Esophagus muscularis mucosa (tissue), 4 donors: ENCODE measurements at regions not wholly inside any gene's neighbourhood (a gene's known extent, or its start where the extent isn't known, plus 50 kb on each side); places are given as distances from the start of the nearest gene placed in this dataset.

Experiments used
- DNase-seq: peaks from one replicate; pipeline ENCODE4 v3.0.0-alpha.2; 2017; ENCODE audit errors: extremely low spot score
- H3K27ac ChIP-seq, 4 donors: fragments of 200-600 bp; sonication (generic); replicated peaks in 1 of 4; 1 replicate in 3 of 4; 2 replicates in 1 of 4; pipeline ENCODE4 v1.5.1; 2016 to 2019; ENCODE audit warnings: mild to moderate bottlenecking in 1 of 4
- H3K27me3 ChIP-seq, 4 donors: fragments of 200-600 bp; sonication (generic); one replicate each; pipeline versions ENCODE4 v1.5.1 to v1.6.0; 2016 to 2019
- H3K36me3 ChIP-seq, 4 donors: fragments of 200-600 bp; sonication (generic); one replicate each; pipeline ENCODE4 v1.5.1; 2016 to 2019
- H3K4me1 ChIP-seq, 4 donors: fragments of 200-600 bp; sonication (generic); one replicate each; pipeline ENCODE4 v1.5.1; 2016 to 2019
- H3K4me3 ChIP-seq, 4 donors: fragments of 200-600 bp; sonication (generic); 1 replicate in 2 of 4; 2 replicates in 2 of 4; pipeline ENCODE4 v1.5.1; 2016 to 2019; ENCODE audit warnings: mild to moderate bottlenecking in 4 of 4, moderate library complexity in 1 of 4
- H3K9me3 ChIP-seq, 4 donors: fragments of 200-600 bp; sonication (generic); 1 replicate in 3 of 4; 2 replicates in 1 of 4; pipeline ENCODE4 v1.5.1; 2016 to 2019
- EP300 ChIP-seq: sonication (generic); formaldehyde crosslinking; IDR thresholded peaks from one replicate; pipeline ENCODE4 v1.6.1; 2017; ENCODE audit warnings: antibody characterized with exemption
- POLR2A ChIP-seq: fragments of 450-650 bp; IDR thresholded peaks from one replicate; pipeline ENCODE4 v1.6.1; 2017; ENCODE audit warnings: antibody characterized with exemption, moderate library complexity, mild to moderate bottlenecking, low read depth
- POLR2AphosphoS5 ChIP-seq, 2 donors: sonication (generic); formaldehyde crosslinking; IDR thresholded peaks; one replicate each; pipeline ENCODE4 v1.6.1; 2017; ENCODE audit warnings: antibody characterized with exemption in 2 of 2
- WGBS: methylation state at CpG from one replicate; pipeline ENCODE4 v1.1.5; 2018; 5-methylcytosine and 5-hydroxymethylcytosine counted together
- intact Hi-C: fragments of 100-400 bp; cut with DNase I; formaldehyde crosslinking; loops from one replicate; pipeline ENCODE4 v1.15.1; 2023
- TF ChIP-seq, protein P1 (sequence below), 3 experiments: fragments of 200-600 bp in 2 of 3; fragments of 450-650 bp in 1 of 3; sonication (generic) in 2 of 3; IDR thresholded peaks; one replicate each; pipeline ENCODE4 v1.5.1; 2017 to 2019; ENCODE audit warnings: antibody characterized with exemption in 3 of 3, mild to moderate bottlenecking in 2 of 3, moderate library complexity in 1 of 3

DNA sequence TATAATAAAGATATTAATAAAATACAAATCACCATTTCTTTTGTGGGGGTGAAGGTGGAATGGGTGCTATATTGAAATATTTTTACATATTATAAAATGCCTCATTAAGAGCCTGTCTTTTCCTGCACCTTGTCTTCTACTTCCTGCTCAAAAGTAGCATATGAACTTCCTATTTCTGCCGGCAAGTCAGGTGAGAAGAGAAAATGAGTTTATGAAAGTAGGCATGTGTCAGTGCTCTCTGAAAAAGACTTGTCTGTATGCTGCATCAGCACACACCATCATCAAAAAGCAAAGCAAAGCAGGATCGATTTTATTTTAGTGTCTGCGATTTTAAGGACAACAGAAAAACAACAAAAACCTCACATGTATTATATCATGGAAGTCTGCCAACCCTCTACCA, 114.2 kb downstream of the RAP2A start:
- intact Hi-C loops, result no loop called here
- H3K27me3 ChIP-seq, result peaks cover 0 to 3% (median 0%) of the 10 kb centered on the region in 4 donors
- DNase-seq, result no peak
- no peaks in the 10 kb centered on the region for H3K4me1 ChIP-seq
- no peaks in the 10 kb centered on the region for H3K9me3 ChIP-seq
- TF ChIP-seq, protein P1, sequence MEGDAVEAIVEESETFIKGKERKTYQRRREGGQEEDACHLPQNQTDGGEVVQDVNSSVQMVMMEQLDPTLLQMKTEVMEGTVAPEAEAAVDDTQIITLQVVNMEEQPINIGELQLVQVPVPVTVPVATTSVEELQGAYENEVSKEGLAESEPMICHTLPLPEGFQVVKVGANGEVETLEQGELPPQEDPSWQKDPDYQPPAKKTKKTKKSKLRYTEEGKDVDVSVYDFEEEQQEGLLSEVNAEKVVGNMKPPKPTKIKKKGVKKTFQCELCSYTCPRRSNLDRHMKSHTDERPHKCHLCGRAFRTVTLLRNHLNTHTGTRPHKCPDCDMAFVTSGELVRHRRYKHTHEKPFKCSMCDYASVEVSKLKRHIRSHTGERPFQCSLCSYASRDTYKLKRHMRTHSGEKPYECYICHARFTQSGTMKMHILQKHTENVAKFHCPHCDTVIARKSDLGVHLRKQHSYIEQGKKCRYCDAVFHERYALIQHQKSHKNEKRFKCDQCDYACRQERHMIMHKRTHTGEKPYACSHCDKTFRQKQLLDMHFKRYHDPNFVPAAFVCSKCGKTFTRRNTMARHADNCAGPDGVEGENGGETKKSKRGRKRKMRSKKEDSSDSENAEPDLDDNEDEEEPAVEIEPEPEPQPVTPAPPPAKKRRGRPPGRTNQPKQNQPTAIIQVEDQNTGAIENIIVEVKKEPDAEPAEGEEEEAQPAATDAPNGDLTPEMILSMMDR (IDR thresholded peaks at IDR 0.05), result no peak
- TF ChIP-seq POLR2A (no peak), EP300 (no peak), POLR2AphosphoS5 (IDR thresholded peaks at IDR 0.05) (no peak)
- no peak overlapping the region for H3K27ac ChIP-seq
- H3K36me3 ChIP-seq, result no peaks in the 10 kb centered on the region
- no peak overlapping the region for H3K4me3 ChIP-seq
- WGBS, result 33% methylated on average over 3 of the region's 3 CpGs

DNA sequence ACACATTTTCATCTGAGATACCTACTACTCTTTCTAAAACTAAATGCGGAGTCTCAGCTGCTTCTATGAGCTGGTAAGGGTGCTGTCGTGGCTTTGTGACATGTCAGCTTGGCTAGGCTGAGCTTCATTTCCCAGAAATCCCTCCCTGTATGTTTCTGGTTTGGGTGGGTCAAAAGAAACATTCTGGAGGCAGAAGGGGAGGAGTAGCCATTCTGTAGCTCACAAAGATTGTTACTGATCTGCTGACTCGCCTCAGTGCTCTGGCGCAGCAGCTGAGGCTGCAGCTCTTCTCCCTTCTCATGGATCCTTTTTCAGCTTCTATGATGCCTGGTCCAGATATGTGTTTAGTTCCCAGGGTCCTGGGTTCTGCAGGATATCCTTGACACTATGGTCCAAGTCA, 114.7 kb downstream of the RAP2A start:
- Histone ChIP-seq H3K4me1 (no peaks in the 10 kb centered on the region), H3K4me3 (no peak overlapping the region), H3K9me3 (no peaks in the 10 kb centered on the region), H3K27ac (no peak overlapping the region), H3K36me3 (no peaks in the 10 kb centered on the region), H3K27me3 (peaks cover 0 to 3% (median 0%) of the 10 kb centered on the region in 4 donors)
- intact Hi-C loops, result no loop called here
- TF ChIP-seq POLR2A (no peak), EP300 (no peak), POLR2AphosphoS5 (IDR thresholded peaks at IDR 0.05) (no peak)
- TF ChIP-seq, protein P1 (IDR thresholded peaks at IDR 0.05), result no peak
- no peak for DNase-seq
- WGBS, result 55% methylated on average over 4 of the region's 4 CpGs

DNA sequence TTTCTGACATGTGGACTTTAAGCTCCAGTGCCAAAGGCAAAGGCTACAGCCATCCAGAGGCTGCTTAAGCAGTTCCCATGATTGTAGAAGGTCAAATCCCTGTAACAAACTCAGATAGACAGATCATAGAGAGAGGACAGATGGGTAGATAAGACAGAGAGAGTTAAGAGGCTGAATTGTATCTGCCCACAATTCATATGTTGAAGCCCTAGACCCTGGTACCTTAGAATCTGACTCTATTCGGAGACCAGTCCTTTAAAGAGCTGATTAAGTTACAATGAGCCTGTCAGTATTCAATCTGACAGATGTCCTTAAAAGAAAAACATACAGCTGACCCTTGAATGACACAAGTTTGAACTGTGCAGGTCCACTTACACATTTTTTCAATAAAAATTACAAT, 115.2 kb downstream of the RAP2A start:
- TF ChIP-seq EP300 (no peak), POLR2AphosphoS5 (IDR thresholded peaks at IDR 0.05) (no peak), POLR2A (no peak)
- TF ChIP-seq, protein P1 (IDR thresholded peaks at IDR 0.05), result no peak
- intact Hi-C loops, result no loop called here

DNA sequence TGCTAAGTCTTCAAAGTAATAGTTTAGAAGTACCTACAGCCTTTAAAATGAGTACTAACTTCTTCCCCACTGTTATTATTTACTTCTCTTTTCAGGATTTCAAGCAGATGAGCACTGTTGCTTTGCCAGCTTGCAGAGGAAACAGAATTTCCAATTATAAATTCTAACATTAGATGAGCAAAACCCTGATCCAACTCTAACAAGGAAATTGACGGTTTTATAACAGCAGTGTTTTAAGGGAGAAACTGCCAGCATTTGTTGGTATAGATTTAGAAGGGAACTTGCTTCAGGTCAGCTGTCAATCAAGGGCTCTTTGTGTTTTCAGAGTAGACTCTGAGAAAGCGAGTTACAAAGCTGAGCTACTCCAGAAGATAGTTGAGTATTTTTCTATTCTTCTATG, 120.5 kb downstream of the RAP2A start:
- intact Hi-C loops, result no loop called here
- Histone ChIP-seq H3K27me3 (no peaks in the 10 kb centered on the region), H3K4me3 (no peak overlapping the region), H3K27ac (no peak overlapping the region), H3K4me1 (no peaks in the 10 kb centered on the region), H3K36me3 (no peaks in the 10 kb centered on the region), H3K9me3 (no peaks in the 10 kb centered on the region)
- 69% methylated on average over 2 of the region's 2 CpGs for WGBS
- no peak for TF ChIP-seq EP300
- TF ChIP-seq POLR2AphosphoS5 (IDR thresholded peaks at IDR 0.05), result no peak
- TF ChIP-seq, protein P1 (IDR thresholded peaks at IDR 0.05), result no peak
- TF ChIP-seq POLR2A, result no peak
- DNase-seq, result no peak

More for the DNA sequence above, 115.2 kb downstream of the RAP2A start:
- Histone ChIP-seq H3K27me3 (peaks cover 0 to 3% (median 0%) of the 10 kb centered on the region in 4 donors), H3K4me1 (no peaks in the 10 kb centered on the region), H3K4me3 (no peak overlapping the region), H3K9me3 (no peaks in the 10 kb centered on the region), H3K36me3 (no peaks in the 10 kb centered on the region), H3K27ac (no peak overlapping the region)
- DNase-seq, result no peak
- 76% methylated on average over 1 of the region's 1 CpG for WGBS

DNA sequence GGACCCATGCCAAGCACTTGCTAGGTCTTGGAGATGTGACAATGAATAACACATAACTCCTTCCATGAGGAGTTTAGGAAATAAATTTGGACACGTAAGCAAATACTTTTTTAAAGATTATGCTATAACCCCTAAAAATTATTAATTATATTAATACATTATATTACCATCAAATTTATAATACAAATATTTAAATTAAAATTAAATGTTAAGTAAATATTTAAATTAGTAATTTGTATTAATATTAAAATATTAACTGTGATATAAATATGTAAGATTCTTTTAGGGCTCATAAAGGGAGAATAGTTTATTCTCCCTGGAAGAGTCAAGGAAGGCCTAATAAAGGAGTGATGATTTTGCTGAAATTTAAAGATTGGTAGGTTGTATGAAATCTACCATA, 121.1 kb downstream of the RAP2A start:
- Histone ChIP-seq H3K4me3 (no peak overlapping the region), H3K27ac (no peak overlapping the region), H3K4me1 (no peaks in the 10 kb centered on the region), H3K36me3 (no peaks in the 10 kb centered on the region), H3K9me3 (no peaks in the 10 kb centered on the region), H3K27me3 (no peaks in the 10 kb centered on the region)
- intact Hi-C loops, result no loop called here
- 97% methylated on average over 1 of the region's 1 CpG for WGBS
- no peak for TF ChIP-seq POLR2AphosphoS5 (IDR thresholded peaks at IDR 0.05)
- TF ChIP-seq, protein P1 (IDR thresholded peaks at IDR 0.05), result no peak
- no peak for TF ChIP-seq EP300
- no peak for TF ChIP-seq POLR2A
- DNase-seq, result no peak
